Mucosa of descending colon (tissue), 3 donors: ENCODE measurements at regions not wholly inside any gene's neighbourhood (a gene's known extent, or its start where the extent isn't known, plus 50 kb on each side); places are given as distances from the start of the nearest gene placed in this dataset.

Experiments
- ATAC-seq: fragments of 200-7000 bp; cut with Tn5 transposase; one replicate; pipeline ENCODE4 v1.9.1; 2020; ENCODE audit warnings: mild to moderate bottlenecking, moderate library complexity
- DNase-seq, 3 donors: peaks; one replicate each; pipeline ENCODE4 v3.0.0-alpha.2; 2020
- H3K36me3 ChIP-seq: fragments of 200-600 bp; one replicate; pipeline ENCODE4 v1.8.0; 2021; ENCODE audit warnings: low read depth, mild to moderate bottlenecking
- H3K4me1 ChIP-seq: fragments of 200-600 bp; one replicate; pipeline ENCODE4 v1.8.0; 2021; ENCODE audit warnings: low read depth, mild to moderate bottlenecking
- H3K4me3 ChIP-seq: fragments of 200-600 bp; one replicate; pipeline ENCODE4 v1.8.0; 2021; ENCODE audit warnings: mild to moderate bottlenecking
- H3K9me3 ChIP-seq: fragments of 200-600 bp; one replicate; pipeline ENCODE4 v1.8.0; 2021; ENCODE audit warnings: mild to moderate bottlenecking
- intact Hi-C, 2 donors: fragments of 100-400 bp; cut with DNase I in 1 of 2; cut with micrococcal nuclease in 1 of 2; formaldehyde crosslinking; loops; one replicate each; pipeline versions ENCODE4 v1.11.0 to v1.11.1; 2022; cut with DNase I, micrococcal nuclease
- TF ChIP-seq, protein P1 (sequence below): fragments of 200-600 bp; IDR thresholded peaks from one replicate; pipeline ENCODE4 v1.8.0; 2022; ENCODE audit warnings: antibody characterized with exemption, mild to moderate bottlenecking
- donor health status: DM: no; HTN: no; CAD: no; lungs with moderate emphysema.
- donor health status: DM: no; HTN: no; CAD: no.
- donor health status: DM: no; HTN: yes; CAD: no.

DNA sequence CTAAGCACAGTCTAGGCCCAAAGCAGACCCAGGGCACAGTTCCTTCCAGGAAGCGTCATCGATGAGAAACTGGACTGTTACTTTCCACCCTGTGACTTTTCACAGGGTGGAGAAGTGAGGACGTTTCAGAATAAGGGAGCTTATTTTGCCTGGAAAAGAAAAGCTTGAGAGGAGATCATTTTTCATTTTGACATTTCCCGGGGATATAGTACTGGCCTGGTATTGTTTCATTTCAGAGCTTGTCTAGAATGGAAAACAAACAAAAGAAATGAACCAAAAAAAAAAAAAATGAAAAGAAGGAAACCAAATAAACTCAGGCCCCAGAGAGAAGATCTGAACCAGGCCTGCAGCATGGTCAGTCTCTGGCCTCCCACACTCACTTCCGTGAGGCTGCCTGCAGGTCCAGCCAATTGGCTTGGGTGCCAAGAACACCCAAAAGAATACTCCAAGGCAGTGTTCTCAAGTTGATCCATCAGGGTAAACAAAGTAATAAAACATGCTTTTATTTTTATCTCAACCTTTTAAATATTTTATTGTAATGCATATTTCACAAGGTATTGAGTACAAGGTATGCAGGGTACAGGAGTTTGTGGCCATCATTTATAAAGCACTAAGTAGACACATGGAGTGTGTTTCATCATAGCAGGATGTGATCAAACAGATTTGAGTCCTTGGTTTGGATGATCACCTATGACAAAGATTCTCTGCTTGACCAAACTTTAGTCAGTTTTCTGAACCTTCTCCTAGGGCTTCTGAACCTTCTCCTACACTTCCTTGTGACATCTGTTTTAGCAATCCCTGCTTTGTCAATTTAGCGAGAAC is 176.9 kb upstream of the GGTLC1 start:
- Histone ChIP-seq H3K9me3 (no peaks in the 10 kb centered on the region), H3K36me3 (no peaks in the 10 kb centered on the region), H3K4me3 (no peak overlapping the region), H3K4me1 (no peaks in the 10 kb centered on the region)
- intact Hi-C loops: loop anchor here (10.0 kb wide), 1 partner anchor 749 kb away; no protein-coding TSS in a partner anchor
- ATAC-seq: no peak
- TF ChIP-seq, protein P1, sequence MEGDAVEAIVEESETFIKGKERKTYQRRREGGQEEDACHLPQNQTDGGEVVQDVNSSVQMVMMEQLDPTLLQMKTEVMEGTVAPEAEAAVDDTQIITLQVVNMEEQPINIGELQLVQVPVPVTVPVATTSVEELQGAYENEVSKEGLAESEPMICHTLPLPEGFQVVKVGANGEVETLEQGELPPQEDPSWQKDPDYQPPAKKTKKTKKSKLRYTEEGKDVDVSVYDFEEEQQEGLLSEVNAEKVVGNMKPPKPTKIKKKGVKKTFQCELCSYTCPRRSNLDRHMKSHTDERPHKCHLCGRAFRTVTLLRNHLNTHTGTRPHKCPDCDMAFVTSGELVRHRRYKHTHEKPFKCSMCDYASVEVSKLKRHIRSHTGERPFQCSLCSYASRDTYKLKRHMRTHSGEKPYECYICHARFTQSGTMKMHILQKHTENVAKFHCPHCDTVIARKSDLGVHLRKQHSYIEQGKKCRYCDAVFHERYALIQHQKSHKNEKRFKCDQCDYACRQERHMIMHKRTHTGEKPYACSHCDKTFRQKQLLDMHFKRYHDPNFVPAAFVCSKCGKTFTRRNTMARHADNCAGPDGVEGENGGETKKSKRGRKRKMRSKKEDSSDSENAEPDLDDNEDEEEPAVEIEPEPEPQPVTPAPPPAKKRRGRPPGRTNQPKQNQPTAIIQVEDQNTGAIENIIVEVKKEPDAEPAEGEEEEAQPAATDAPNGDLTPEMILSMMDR: no peak
- no peak for DNase-seq

- Histone ChIP-seq H3K4me1 (no peaks in the 10 kb centered on the region), H3K9me3 (no peaks in the 10 kb centered on the region), H3K36me3 (no peaks in the 10 kb centered on the region), H3K4me3 (no peak overlapping the region)
- DNase-seq (peak in 1 of 3 donors; percentile 10), ATAC-seq (no peak)
- TF ChIP-seq, protein P1: no peak
- intact Hi-C loops: loop anchor here (10.0 kb wide), 1 partner anchor 750 kb away; no protein-coding TSS in a partner anchor
These were observed 175.8 kb upstream of the GGTLC1 start for GRCh38 chr20:24164360-24164759.

- no peak for ATAC-seq
- Histone ChIP-seq H3K4me3 (no peak overlapping the region), H3K36me3 (no peaks in the 10 kb centered on the region), H3K4me1 (no peaks in the 10 kb centered on the region), H3K9me3 (no peaks in the 10 kb centered on the region)
- no peak for DNase-seq
- TF ChIP-seq, protein P1: no peak
- intact Hi-C loops: loop anchor here (10.0 kb wide), 1 partner anchor 751 kb away; no protein-coding TSS in a partner anchor
These were observed 174.9 kb upstream of the GGTLC1 start for GRCh38 chr20:24163506-24163905.

DNA sequence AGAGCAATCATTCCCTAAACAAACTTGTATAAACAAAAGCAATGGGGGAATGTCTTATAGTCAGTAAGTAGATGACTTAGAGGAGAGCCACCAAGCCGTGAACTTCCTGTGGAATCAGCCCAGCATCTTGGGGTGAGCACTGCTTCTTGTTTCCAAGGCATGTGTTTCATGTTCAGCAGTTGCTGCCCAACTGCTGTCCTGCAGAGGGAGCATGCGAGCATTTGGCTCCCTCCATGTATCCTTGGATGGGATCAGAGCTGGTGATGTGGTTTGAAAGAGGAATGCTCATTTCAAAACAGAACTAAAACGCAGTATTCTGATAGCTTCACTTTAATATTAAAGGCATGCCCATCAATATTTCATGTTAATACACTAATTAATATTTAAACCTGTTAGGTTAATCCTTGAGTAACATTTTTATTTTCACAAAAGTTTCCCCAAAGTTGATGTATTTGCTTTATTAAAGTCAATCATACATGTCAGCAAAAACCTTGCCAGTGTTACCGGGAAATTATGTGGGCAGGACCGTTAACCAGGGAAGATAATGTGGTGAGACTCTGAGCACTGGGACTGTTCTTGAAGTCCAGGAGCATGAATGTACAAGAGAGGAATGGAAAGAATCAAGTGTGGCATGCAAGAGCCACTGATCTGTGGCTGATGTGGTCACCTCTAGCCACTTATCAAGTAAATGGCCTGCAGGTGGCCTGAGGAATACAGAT is 172.1 kb upstream of the GGTLC1 start:
- intact Hi-C loops: loop anchor here (10.0 kb wide), 1 partner anchor 754 kb away; no protein-coding TSS in a partner anchor
- Histone ChIP-seq H3K9me3 (no peaks in the 10 kb centered on the region), H3K4me1 (no peaks in the 10 kb centered on the region), H3K36me3 (no peaks in the 10 kb centered on the region), H3K4me3 (no peak overlapping the region)
- TF ChIP-seq, protein P1: peak; percentile 48
- DNase-seq: peak in 2 of 3 donors; percentile 61 to 65
- ATAC-seq: peak; percentile 61

- H3K4me3 ChIP-seq: no peak overlapping the region
- intact Hi-C loops: no loop called here
- TF ChIP-seq, protein P1: no peak
These were observed 169.7 kb upstream of the GGTLC1 start for GRCh38 chr20:24158281-24158680.

More at GRCh38 chr20:24158281-24158680, 169.7 kb upstream of the GGTLC1 start:
- no peaks in the 10 kb centered on the region for H3K9me3 ChIP-seq
- no peaks in the 10 kb centered on the region for H3K36me3 ChIP-seq
- ATAC-seq: no peak
- no peak for DNase-seq
- no peaks in the 10 kb centered on the region for H3K4me1 ChIP-seq
